HFFc6 (cell line): ENCODE measurements at regions not wholly inside any gene's neighbourhood (a gene's known extent, or its start where the extent isn't known, plus 50 kb on each side); places are given as distances from the start of the nearest gene placed in this dataset.

Experiments used
- DNase-seq: peaks from one replicate; pipeline ENCODE4 v3.0.0-alpha.2; 2018
- H3K27ac Mint-ChIP-seq: 2 replicates; pipeline ENCODE4 v1.8.0; 2020; ENCODE audit warnings: mild to moderate bottlenecking, mixed read lengths
- H3K27me3 Mint-ChIP-seq: 2 replicates; pipeline ENCODE4 v1.8.0; 2021; ENCODE audit warnings: mild to moderate bottlenecking, moderate library complexity, mixed read lengths; ENCODE audit not compliant: insufficient read depth
- H3K36me3 Mint-ChIP-seq: 2 replicates; pipeline ENCODE4 v1.8.0; 2021; ENCODE audit warnings: low read depth, mixed read lengths
- H3K4me1 Mint-ChIP-seq: 2 replicates; pipeline ENCODE4 v1.8.0; 2020; ENCODE audit warnings: low read depth, mixed read lengths
- H3K4me3 Mint-ChIP-seq: 2 replicates; pipeline ENCODE4 v1.8.0; 2020; ENCODE audit warnings: mild to moderate bottlenecking, moderate library complexity, mixed read lengths
- H3K9me3 Mint-ChIP-seq: 2 replicates; pipeline ENCODE4 v1.8.0; 2020; ENCODE audit warnings: mild to moderate bottlenecking, mixed read lengths
- CTCF ChIP-seq: fragments of 200-600 bp; sonication (generic); IDR thresholded peaks from 2 replicates; pipeline ENCODE4 v1.5.0; 2021; ENCODE audit warnings: antibody characterized with exemption, mild to moderate bottlenecking

- no peak for DNase-seq
- Mint-ChIP-seq H3K27me3 (no peaks in the 10 kb centered on the region), H3K36me3 (no peaks in the 10 kb centered on the region), H3K4me1 (no peaks in the 10 kb centered on the region), H3K27ac (no peak overlapping the region), H3K4me3 (no peak overlapping the region), H3K9me3 (peaks cover 47% of the 10 kb centered on the region)
- no peak for TF ChIP-seq CTCF
These were observed 268.6 kb downstream of the CCDC59 start for GRCh38 chr12:82089369-82090121.

- H3K4me3 Mint-ChIP-seq, result no peak overlapping the region
- no peaks in the 10 kb centered on the region for H3K36me3 Mint-ChIP-seq
- H3K27me3 Mint-ChIP-seq, result no peaks in the 10 kb centered on the region
- no peak for TF ChIP-seq CTCF
- H3K27ac Mint-ChIP-seq, result no peak overlapping the region
- H3K9me3 Mint-ChIP-seq, result peaks cover 37% of the 10 kb centered on the region
- DNase-seq, result no peak
- no peaks in the 10 kb centered on the region for H3K4me1 Mint-ChIP-seq
These were observed 275.7 kb downstream of the CCDC59 start for GRCh38 chr12:82082501-82082900.

GRCh38 chr12:82069931-82070514 is 288.2 kb downstream of the CCDC59 start:
- Mint-ChIP-seq H3K36me3 (0 out of 2 replicates have a peak, but pooled peaks cover 7% of the 10 kb centered on the region), H3K27ac (no peak overlapping the region), H3K27me3 (no peaks in the 10 kb centered on the region; the same call in none of the 2 replicates), H3K9me3 (peaks cover 45% of the 10 kb centered on the region), H3K4me1 (no peaks in the 10 kb centered on the region), H3K4me3 (no peak overlapping the region)
- no peak for TF ChIP-seq CTCF
- no peak for DNase-seq

- TF ChIP-seq CTCF, result no peak
- Mint-ChIP-seq H3K4me3 (no peak overlapping the region), H3K36me3 (no peaks in the 10 kb centered on the region), H3K27ac (no peak overlapping the region), H3K27me3 (no peaks in the 10 kb centered on the region), H3K9me3 (peaks cover 33% of the 10 kb centered on the region), H3K4me1 (no peaks in the 10 kb centered on the region)
- no peak for DNase-seq
These were observed 299.0 kb upstream of the PPFIA2 start for GRCh38 chr12:82058197-82058596.

- no peaks in the 10 kb centered on the region for H3K4me1 Mint-ChIP-seq
- H3K36me3 Mint-ChIP-seq, result no peaks in the 10 kb centered on the region
- H3K27ac Mint-ChIP-seq, result no peak overlapping the region
- TF ChIP-seq CTCF, result no peak
- H3K4me3 Mint-ChIP-seq, result no peak overlapping the region
- H3K9me3 Mint-ChIP-seq, result peaks cover 28% of the 10 kb centered on the region
- DNase-seq, result no peak
- H3K27me3 Mint-ChIP-seq, result no peaks in the 10 kb centered on the region
These were observed 298.6 kb upstream of the PPFIA2 start for GRCh38 chr12:82057770-82058169.
